Posterior cingulate gyrus (tissue), 11 donors: ENCODE measurements at regions not wholly inside any gene's neighbourhood (a gene's known extent, or its start where the extent isn't known, plus 50 kb on each side); places are given as distances from the start of the nearest gene placed in this dataset.
A peak's percentile ranks its signal among the peaks of the same experiment; 100 is the strongest.
"Not testable (repeated sequence)": the region's sequence is repeated elsewhere in the genome, so short reads cannot be mapped to it uniquely, and the experiment has no call there.

Experiments used
- DNase-seq, 10 donors: peaks; one replicate each; pipeline versions ENCODE4 v3.0.0 to v3.0.0-alpha.2; 2020 to 2021; ENCODE audit warnings: mixed read lengths in 3 of 10
- intact Hi-C: fragments of 100-400 bp; cut with DNase I; formaldehyde crosslinking; loops from one replicate; pipeline ENCODE4 v1.15.1; 2023

DNA sequence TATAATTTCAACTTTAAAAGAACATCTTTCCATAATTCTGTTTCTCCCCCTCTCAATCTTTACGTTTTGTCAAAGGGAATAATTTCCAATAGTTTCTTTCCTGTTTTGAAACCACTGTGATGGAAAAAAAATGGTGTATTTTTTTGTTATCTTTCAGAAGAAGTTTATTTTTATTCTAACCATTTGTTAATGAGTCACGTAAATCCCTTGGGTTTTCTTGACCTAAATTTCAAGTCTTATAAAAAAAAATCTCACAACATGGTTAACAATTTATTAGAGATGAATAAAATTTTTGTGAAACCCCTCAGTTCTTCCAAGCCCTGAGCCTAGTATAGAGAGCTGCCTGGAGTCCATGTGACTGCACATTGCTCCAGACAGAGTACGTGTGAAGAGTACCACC is 106.1 kb upstream of the FBXL17 start:
- no peak for DNase-seq
- intact Hi-C loops = no loop called here

DNA sequence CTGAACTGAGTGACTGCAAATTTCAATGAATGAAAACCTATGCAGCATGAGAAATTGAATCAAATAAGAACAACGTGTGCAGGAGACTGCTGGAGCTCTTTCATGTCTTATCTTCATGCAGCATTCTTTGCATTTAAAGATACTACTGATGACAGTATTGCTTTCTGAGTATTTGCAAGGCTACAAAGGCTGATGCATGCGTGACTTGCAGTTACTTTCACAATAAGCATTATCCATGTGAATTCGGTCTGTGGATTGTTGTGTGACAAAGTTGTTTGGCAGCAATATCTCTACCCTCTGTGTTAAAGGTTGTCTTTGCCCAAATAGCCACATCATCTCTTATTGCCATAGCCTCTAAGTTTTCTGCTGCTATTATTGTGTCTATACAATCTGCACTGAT is 102.1 kb upstream of the FBXL17 start:
- DNase-seq = no peak
- intact Hi-C loops = no loop called here

DNA sequence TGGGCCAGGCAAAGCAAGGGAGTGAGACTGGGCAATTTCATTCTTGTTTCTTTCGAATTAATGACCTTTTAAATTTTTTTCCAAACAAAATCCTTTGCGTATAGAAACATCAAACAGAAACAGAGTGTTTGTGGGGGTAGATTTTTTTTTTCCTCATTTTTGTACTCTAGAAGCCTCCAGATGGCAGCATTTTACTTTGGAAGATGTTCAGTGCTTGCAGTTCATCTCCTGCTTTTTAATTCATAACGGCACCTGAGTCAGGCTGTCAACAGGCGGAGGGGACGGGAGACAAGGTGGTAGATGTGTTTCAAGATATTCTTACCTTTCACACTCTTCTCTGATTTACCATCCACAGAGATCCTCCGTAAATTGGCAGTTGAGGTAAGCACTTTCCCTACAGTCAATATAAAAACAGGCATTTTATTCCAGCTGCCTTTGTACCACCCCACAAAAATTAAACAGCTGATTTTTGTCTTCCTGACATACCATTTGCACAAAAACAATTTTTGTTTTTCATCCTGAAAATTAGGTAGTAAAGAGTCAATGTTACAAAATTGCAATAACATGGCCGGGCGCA is 99.5 kb upstream of the FBXL17 start:
- intact Hi-C loops = no loop called here
- no peak for DNase-seq

DNA sequence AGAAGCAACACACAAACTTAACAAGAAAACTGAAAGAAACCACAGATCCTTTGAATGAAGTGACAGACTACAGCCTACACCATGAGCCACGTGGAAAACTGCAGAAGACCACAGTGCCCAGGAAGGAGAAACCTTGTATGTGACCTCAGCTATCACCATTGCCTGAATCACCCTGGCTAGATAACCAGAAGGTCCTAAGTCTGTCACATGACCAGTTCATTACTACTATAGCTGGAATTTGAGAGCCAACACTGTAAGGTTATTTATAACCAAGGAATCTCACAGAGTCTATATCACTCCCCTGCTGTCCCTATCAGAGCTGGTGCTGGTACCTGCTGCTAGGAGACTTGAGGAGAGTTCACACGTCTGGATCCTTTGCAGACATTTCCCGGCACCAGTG is 90.3 kb upstream of the FBXL17 start:
- intact Hi-C loops = no loop called here
- DNase-seq = no peak

DNA sequence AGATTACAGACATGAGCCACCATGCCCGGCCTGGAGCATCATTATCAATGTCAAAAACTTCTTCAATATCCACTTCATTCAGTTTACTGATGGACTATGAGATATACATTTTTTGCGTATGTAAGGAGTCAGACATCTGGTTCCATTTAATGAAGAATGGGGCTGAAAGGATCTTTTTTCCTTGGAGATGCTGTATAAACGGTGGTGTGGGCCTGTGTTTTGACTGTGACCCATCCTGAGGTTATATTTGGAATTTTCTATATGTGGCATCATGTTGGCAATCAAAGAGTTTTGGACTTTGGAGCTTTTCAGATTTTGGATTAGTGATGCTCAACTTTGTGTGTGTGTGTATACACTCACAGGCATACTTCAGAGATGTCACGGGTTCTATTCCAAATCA is 85.7 kb upstream of the FBXL17 start:
- intact Hi-C loops = no loop called here
- DNase-seq = no peak

DNA sequence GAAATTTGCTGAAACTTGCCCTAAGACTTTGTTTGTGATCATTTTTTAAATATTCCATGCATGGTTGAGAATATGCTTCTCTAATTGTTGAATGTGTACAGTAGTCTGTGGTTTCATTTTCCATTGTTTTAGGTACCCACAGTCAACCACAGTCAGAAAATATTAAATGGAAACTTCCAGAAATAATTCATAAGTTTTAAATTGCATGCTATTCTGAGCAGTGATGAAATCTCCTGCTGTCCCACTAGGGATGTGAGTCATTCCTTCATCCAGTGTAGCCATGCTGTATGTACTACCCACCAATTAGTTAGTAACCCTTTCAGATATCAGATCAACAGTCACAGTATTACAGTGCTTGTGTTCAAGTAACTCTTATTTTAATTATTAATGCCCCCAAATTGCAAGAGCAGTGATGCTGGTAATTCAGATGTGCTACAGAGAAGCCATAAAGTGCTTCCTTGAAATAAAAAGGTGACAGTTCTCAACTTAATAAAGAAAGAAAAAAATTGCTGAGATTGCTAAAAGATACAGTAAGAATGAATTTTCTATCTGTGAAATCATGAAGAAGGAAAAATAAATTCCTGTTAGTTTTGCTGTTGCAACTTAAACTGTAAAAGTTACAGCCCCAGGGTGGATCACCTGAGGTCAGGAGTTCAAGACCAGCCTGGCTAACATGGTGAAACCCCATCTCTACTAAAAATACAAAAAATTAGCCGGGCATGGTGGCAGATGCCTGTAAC is 79.9 kb upstream of the FBXL17 start:
- intact Hi-C loops = no loop called here
- DNase-seq = no peak

DNA sequence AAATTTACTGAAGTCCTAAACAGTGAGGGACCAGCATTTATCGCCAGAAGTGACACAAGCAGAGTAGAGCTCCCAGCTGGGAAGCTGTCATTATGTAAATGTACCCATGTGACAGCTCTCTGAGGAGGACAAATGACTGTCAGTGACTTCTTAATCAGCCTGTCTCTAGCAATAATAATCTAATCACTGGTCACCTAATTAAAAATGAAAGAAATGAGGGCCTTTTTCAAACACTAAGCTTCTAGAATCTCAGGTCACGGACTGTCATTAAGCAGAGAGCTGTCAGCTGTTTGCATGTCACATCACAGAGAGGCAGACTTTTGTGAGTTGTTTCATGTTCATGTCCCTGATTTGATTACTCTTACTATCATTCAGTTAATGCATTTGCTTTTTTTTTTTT is 77.9 kb upstream of the FBXL17 start:
- no peak for DNase-seq
- intact Hi-C loops = no loop called here

DNA sequence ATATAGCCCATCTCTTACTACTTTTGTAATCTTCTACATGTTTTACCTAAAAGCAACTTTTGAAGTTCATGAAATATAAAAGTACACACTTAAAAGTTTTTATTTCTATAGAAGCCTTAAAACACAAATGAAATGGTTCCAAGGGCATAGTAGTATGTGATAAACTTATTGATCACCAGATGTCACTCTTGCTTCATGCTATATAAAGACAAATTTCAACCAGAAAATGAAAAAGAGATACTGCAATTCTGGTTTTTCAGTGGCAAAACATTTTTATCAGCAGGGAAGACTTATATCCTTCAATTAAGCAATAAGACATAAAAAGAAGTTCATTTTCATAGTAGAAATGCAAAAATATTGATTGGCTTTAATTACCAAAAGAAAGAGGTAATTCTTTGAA is 69.4 kb upstream of the FBXL17 start:
- DNase-seq = no peak
- intact Hi-C loops = no loop called here

DNA sequence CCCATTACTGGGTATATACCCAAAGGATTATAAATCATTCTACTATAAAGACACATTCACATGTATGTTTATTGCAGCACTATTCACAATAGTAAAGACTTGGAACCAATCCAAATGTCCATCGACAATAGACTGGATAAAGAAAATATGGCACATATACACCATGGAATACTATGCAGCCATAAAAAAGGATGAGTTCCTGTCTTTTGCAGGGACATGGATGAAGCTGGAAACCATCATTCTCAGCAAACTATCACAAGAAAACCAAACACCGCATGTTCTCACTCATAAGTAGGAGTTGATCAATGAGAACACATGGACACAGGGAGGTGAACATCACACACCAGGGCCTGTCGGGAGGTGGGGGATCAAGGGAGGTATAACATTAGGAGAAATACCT is 62.2 kb upstream of the FBXL17 start:
- intact Hi-C loops, DNase-seq: not testable (repeated sequence)

DNA sequence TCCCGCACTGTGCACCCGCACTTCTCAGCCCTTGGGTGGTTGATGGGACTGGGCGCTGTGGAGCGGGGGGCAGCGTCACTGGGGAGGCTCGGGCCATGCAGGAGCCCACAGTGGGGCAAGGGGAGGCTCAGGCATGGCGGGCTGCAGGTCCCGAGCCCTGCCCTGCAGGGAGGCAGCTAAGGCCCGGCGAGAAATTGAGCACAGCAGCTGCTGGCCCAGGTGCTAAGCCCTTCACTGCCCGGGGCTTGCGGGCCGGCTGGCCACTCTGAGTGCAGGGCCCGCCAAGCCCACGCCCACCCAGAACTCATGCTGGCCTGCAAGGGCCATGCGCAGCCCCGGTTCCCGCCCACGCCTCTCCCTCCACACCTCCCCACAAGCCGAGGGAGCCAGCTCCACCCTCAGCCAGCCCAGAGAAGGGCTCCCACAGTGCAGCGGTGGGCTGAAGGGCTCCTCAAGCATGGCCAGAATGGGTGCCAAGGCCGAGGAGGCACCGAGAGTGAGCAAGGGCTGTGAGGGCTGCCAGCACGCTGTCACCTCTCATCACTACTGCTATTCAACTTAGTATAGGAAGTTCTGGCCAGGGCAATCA is 60.3 kb upstream of the FBXL17 start:
- peak in 2 of 10 donors; percentile 59 to 76 for DNase-seq
- intact Hi-C loops = not testable (repeated sequence)

DNA sequence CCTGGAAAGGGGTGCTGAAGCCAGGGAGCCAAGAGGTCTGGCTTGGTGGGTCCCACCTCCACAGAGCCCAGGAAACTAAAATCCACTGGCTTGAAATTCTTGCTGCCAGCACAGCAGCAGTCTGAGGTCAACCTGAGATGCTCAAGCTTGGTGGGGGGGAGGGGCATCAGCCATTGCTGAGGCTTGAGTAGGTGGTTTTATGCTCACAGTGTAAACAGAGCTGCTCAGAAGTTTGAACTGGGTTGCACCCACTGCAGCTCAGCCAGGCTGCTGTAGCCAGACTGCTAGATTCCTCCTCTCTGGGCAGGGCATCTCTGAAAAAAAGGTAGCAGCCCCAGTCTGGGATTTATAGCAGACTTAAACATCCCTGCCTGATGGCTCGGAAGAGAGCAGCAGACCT is 55.5 kb upstream of the FBXL17 start:
- no peak for DNase-seq
- intact Hi-C loops = no loop called here

DNA sequence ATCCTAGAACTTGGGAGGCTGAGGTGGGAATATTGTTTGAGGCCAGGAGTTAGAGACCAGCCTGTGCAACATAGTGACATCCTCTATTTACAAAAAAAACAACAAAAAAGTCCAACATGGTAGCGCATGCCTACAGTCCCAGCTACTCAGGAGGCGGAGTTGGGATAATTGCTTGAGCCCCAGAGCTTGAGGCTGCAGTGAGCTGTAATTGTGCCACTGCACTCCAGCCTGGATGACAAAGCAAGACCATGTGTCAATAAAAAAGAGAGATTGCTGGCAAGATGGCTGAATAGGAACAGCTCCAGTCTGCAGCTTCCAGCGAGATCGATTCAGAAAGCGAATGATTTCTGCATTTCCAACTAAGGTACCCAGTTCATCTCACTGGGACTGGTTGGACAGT is 54.8 kb upstream of the FBXL17 start:
- intact Hi-C loops = no loop called here
- DNase-seq = no peak

DNA sequence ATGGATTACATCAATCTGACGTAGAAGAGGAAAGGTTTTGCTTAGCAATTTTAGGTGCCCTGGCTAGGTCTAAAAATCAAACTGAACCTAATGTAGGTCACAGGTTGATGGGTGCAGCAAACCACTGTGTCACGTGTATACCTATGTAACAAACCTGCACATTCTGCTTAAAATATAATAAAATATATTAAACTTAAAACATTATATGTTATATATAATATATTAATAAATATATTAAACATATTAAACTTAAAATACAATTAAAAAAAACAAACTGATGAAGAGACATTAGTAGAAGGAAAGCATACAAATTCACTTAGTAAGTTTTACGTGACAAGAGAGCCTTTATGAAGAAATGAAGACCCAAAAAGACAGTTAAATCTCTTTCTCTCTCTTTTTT is 51.7 kb upstream of the FBXL17 start:
- no peak for DNase-seq
- intact Hi-C loops = no loop called here

DNA sequence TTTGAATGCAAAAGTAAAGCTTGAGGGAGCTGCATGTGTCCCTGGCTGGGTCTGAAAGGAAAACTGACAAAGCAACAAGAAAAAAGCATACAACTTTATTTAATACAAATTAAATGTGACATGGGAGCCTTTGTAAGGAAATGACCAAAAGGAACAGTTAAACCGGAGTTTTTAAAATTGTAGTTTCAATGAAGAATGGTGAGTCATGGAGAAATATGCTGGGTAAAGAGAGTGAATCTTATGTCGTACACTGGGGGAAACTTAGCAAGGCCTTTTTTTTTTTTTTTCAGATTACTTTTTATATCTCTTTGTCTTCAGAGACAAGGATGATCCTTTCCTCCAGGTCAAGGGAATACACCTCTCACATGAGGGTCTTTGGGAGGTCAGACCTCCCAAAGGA is 50.1 kb upstream of the FBXL17 start:
- DNase-seq = no peak
- intact Hi-C loops = no loop called here
